H1 (cell line): ENCODE measurements at regions not wholly inside any gene's neighbourhood (a gene's known extent, or its start where the extent isn't known, plus 50 kb on each side); places are given as distances from the start of the nearest gene placed in this dataset.

Source experiments
- CTCF ChIA-PET: fragments of 300-600 bp; sonication (Branson Sonifier 250); formaldehyde crosslinking; loops from one replicate; lab custom pipeline; 2021; ENCODE audit not compliant: partially characterized antibody; lab: Charles Lee
- POLR2A ChIA-PET: fragments of 300-600 bp; sonication (Branson Sonifier 250); formaldehyde crosslinking; loops from one replicate; lab custom pipeline; 2021; ENCODE audit warnings: inconsistent platforms; ENCODE audit not compliant: partially characterized antibody; lab: Charles Lee
- DNase-seq, 2 experiments: peaks; one replicate each; pipeline versions ENCODE4 v3.0.0 to v3.0.0-alpha.2; 2010 to 2022; ENCODE audit warnings: low spot score in 2 of 2, low read depth in 1 of 2, mixed read lengths in 1 of 2
- FAIRE-seq: peaks from 2 replicates; lab custom pipeline; 2011; peaks lifted over from hg19 to GRCh38; lab: Jason Lieb, UNC
- H2AFZ ChIP-seq: 2 replicates; pipeline ENCODE4 v1.8.1; 2012; ENCODE audit warnings: low read length, inconsistent platforms
- H2AK5ac ChIP-seq: 2 replicates; pipeline ENCODE4 v1.6.1; 2013; ENCODE audit warnings: low read depth, low read length
- H2BK120ac ChIP-seq: replicated peaks from 2 replicates; pipeline ENCODE3; 2013; ENCODE audit warnings: low read depth, low read length, inconsistent platforms
- H2BK12ac ChIP-seq: 2 replicates; pipeline ENCODE4 v1.6.1; 2013; ENCODE audit warnings: low read depth, low read length
- H2BK15ac ChIP-seq: 2 replicates; pipeline ENCODE4 v1.6.1; 2013; ENCODE audit warnings: low read length
- H2BK20ac ChIP-seq: 2 replicates; pipeline ENCODE4 v1.6.1; 2013; ENCODE audit warnings: low read length
- H2BK5ac ChIP-seq: 2 replicates; pipeline ENCODE4 v1.6.1; 2013; ENCODE audit warnings: low read depth, low read length
- H3K14ac ChIP-seq: 2 replicates; pipeline ENCODE4 v1.6.1; 2013; ENCODE audit warnings: inconsistent platforms; ENCODE audit not compliant: insufficient read length
- H3K18ac ChIP-seq: 2 replicates; pipeline ENCODE4 v1.6.1; 2013; ENCODE audit warnings: low read length; ENCODE audit errors: extremely low read depth
- H3K23ac ChIP-seq: 2 replicates; pipeline ENCODE4 v1.6.1; 2013; ENCODE audit warnings: inconsistent platforms; ENCODE audit not compliant: insufficient read length
- H3K23me2 ChIP-seq: 2 replicates; pipeline ENCODE4 v1.6.1; 2013; ENCODE audit warnings: low read depth, low read length
- H3K27ac ChIP-seq: 2 replicates; pipeline ENCODE4 v1.6.1; 2011; ENCODE audit warnings: low read depth, low read length, inconsistent platforms
- H3K27me3 ChIP-seq, 4 experiments: replicated peaks in 1 of 4; 1 replicate in 1 of 4; 2 replicates in 3 of 4; pipeline versions ENCODE4 v1.6.1 to v1.8.1; 2011 to 2013; ENCODE audit warnings: low read length in 3 of 4, mild to moderate bottlenecking in 3 of 4, inconsistent platforms in 2 of 4, mixed read lengths in 2 of 4, moderate library complexity in 1 of 4; ENCODE audit not compliant: control insufficient read depth in 3 of 4, insufficient read depth in 3 of 4; ENCODE audit errors: extremely low read depth in 1 of 4
- H3K36me3 ChIP-seq, 4 experiments: 2 replicates each; pipeline versions ENCODE4 v1.6.1 to v1.8.1; 2011 to 2013; ENCODE audit warnings: mild to moderate bottlenecking in 4 of 4, low read length in 3 of 4, moderate library complexity in 2 of 4, control low read depth in 1 of 4, inconsistent platforms in 1 of 4; ENCODE audit not compliant: insufficient read depth in 4 of 4, control insufficient read depth in 2 of 4
- H3K4ac ChIP-seq: replicated peaks from 2 replicates; pipeline ENCODE3; 2013; ENCODE audit warnings: low read length, low read depth, mixed read lengths, inconsistent platforms; ENCODE audit not compliant: insufficient read length
- H3K4me1 ChIP-seq, 4 experiments: replicated peaks in 1 of 4; 1 replicate in 1 of 4; 2 replicates in 3 of 4; pipeline versions ENCODE4 v1.6.1 to v1.8.1; 2011 to 2013; ENCODE audit warnings: low read length in 3 of 4, inconsistent platforms in 2 of 4, mixed read lengths in 1 of 4; ENCODE audit not compliant: insufficient read depth in 4 of 4, control insufficient read depth in 3 of 4
- H3K4me2 ChIP-seq, 2 experiments: 2 replicates each; pipeline versions ENCODE4 v1.6.1 to v1.8.1; 2011 to 2013; ENCODE audit warnings: low read depth in 2 of 2, low read length in 2 of 2, control low read depth in 1 of 2, inconsistent platforms in 1 of 2, mild to moderate bottlenecking in 1 of 2; ENCODE audit not compliant: insufficient read depth in 1 of 2
- H3K4me3 ChIP-seq, 4 experiments: fragments of 200-600, 300-600 bp in 1 of 4; sonication (generic), shearing (Covaris generic), sonication (Bioruptor Twin) in 1 of 4; 2 replicates each; pipeline versions ENCODE4 v1.5.1 to v1.8.1; 2011 to 2016; ENCODE audit warnings: low read length in 4 of 4, low read depth in 3 of 4, control low read depth in 2 of 4, inconsistent platforms in 2 of 4, mild to moderate bottlenecking in 2 of 4, mixed read lengths in 1 of 4, moderate library complexity in 1 of 4; ENCODE audit not compliant: insufficient read depth in 2 of 4; ENCODE audit errors: extremely low read depth in 1 of 4
- H3K56ac ChIP-seq: replicated peaks from 2 replicates; pipeline ENCODE3; 2013; ENCODE audit warnings: low read depth, mild to moderate bottlenecking, mixed read lengths, low read length, inconsistent platforms; ENCODE audit not compliant: insufficient read length
- H3K79me1 ChIP-seq: 2 replicates; pipeline ENCODE4 v1.6.1; 2013; ENCODE audit warnings: low read depth, low read length, control low read depth
- H3K79me2 ChIP-seq, 2 experiments: 2 replicates each; pipeline versions ENCODE4 v1.6.1 to v1.8.1; 2012 to 2013; ENCODE audit warnings: low read length in 2 of 2, mild to moderate bottlenecking in 2 of 2, inconsistent platforms in 1 of 2; ENCODE audit not compliant: insufficient read depth in 2 of 2, control insufficient read depth in 1 of 2
- H3K9ac ChIP-seq, 4 experiments: replicated peaks in 1 of 4; 1 replicate in 1 of 4; 2 replicates in 3 of 4; pipeline versions ENCODE4 v1.6.1 to v1.8.1; 2011 to 2013; ENCODE audit warnings: low read depth in 3 of 4, low read length in 3 of 4, control low read depth in 2 of 4, mild to moderate bottlenecking in 2 of 4, moderate library complexity in 2 of 4, inconsistent platforms in 1 of 4; ENCODE audit errors: extremely low read depth in 1 of 4
- H3K9me3 ChIP-seq, 2 experiments: 2 replicates each; pipeline versions ENCODE4 v1.6.1 to v1.8.1; 2012 to 2013; ENCODE audit warnings: mild to moderate bottlenecking in 2 of 2, moderate library complexity in 2 of 2, control low read depth in 1 of 2, inconsistent platforms in 1 of 2, low read depth in 1 of 2, low read length in 1 of 2, mixed read lengths in 1 of 2; ENCODE audit not compliant: insufficient read depth in 2 of 2
- H4K20me1 ChIP-seq, 2 experiments: replicated peaks in 1 of 2; 2 replicates each; pipeline versions ENCODE3 to v1.8.1; 2011 to 2013; ENCODE audit warnings: inconsistent platforms in 2 of 2, low read length in 2 of 2, mild to moderate bottlenecking in 1 of 2; ENCODE audit not compliant: insufficient read depth in 2 of 2, control insufficient read depth in 1 of 2
- H4K5ac ChIP-seq: 2 replicates; pipeline ENCODE4 v1.6.1; 2013; ENCODE audit warnings: low read length, low read depth, mixed read lengths, inconsistent platforms; ENCODE audit not compliant: insufficient read length
- H4K8ac ChIP-seq: 2 replicates; pipeline ENCODE4 v1.8.0; 2013; ENCODE audit warnings: mild to moderate bottlenecking, moderate library complexity, low read length, inconsistent platforms; ENCODE audit not compliant: insufficient read depth; ENCODE audit errors: extremely low read depth
- H4K91ac ChIP-seq: replicated peaks from 2 replicates; pipeline ENCODE3; 2013; ENCODE audit warnings: low read length, mixed read lengths, inconsistent platforms; ENCODE audit not compliant: insufficient read length
- CBX8 ChIP-seq: fragments of 300-800, 300-1000 bp; sonication (generic); IDR thresholded peaks from 2 replicates; pipeline ENCODE4 v1.7.1; 2016; ENCODE audit warnings: low read depth, low read length, borderline replicate concordance
- GABPA ChIP-seq: IDR thresholded peaks from 2 replicates; pipeline ENCODE4 v1.6.1; 2011; ENCODE audit warnings: mild to moderate bottlenecking, low read length, moderate library complexity, borderline replicate concordance; ENCODE audit not compliant: insufficient read depth
- POU5F1 ChIP-seq: IDR thresholded peaks from 2 replicates; pipeline ENCODE4 v1.6.1; 2011; ENCODE audit warnings: low read depth, mild to moderate bottlenecking, low read length, moderate library complexity
- RAD21 ChIP-seq, 2 experiments: IDR thresholded peaks in 1 of 2; conservative IDR thresholded peaks in 1 of 2; 2 replicates each; pipeline ENCODE4 v1.6.1; 2011; ENCODE audit warnings: low read depth in 2 of 2, low read length in 2 of 2, improper control_type of control experiment in 1 of 2, inconsistent platforms in 1 of 2, mild to moderate bottlenecking in 1 of 2, moderate library complexity in 1 of 2
- SIN3A ChIP-seq, 2 experiments: IDR thresholded peaks in 1 of 2; conservative IDR thresholded peaks in 1 of 2; 2 replicates each; pipeline ENCODE4 v1.6.1; 2011 to 2012; ENCODE audit warnings: low read length in 2 of 2, improper control_type of control experiment in 1 of 2, low read depth in 1 of 2, mild to moderate bottlenecking in 1 of 2
- WGBS, 2 experiments: shearing (Covaris generic) in 1 of 2; methylation state at CpG; one replicate each; pipeline versions ENCODE4 v1.1.6 to v1.1.7; 2013 to 2015; ENCODE audit warnings: low lambda C conversion rate in 2 of 2, mixed read lengths in 2 of 2, inconsistent platforms in 1 of 2, low coverage in 1 of 2, missing lambda C conversion rate in 1 of 2; ENCODE audit not compliant: insufficient replicate concordance in 2 of 2, insufficient coverage in 1 of 2, insufficient read length in 1 of 2; ENCODE audit errors: extremely low coverage in 1 of 2, missing lambda C conversion rate in 1 of 2; 5-methylcytosine and 5-hydroxymethylcytosine counted together
- TF ChIP-seq, protein P1 (sequence below): IDR thresholded peaks from 2 replicates; pipeline ENCODE4 v1.6.1; 2012; ENCODE audit warnings: inconsistent platforms

DNA sequence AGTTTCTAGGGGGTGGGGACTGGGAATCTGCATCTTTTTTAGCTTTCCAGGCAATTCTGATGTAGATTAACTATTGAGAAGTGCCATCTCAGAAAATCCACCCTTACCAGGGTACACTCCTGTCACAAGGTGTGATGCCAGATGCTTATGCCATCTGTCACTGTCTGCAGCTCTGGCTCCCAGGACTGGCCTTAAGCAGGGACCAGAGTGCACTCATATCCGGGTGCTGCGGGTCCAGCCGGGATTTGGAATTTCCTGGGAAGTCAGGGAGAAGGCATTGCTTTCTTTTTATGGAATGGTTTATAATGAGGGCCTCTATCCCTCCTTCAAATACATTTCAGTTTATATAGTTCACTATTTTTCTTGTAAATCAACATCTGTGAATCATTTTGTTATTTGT, 92.6 kb downstream of the TMEM174 start:
- no peak overlapping the region for H3K14ac ChIP-seq
- H3K9me3 ChIP-seq = no peaks in the 10 kb centered on the region
- peaks cover 0 to 3% (median under 1%) of the 10 kb centered on the region in 4 experiments; a peak in 4 of 7 replicates for H3K27me3 ChIP-seq
- FAIRE-seq = no peak
- H4K8ac ChIP-seq = no peak overlapping the region
- H3K36me3 ChIP-seq = no peaks in the 10 kb centered on the region
- no peak overlapping the region for H3K4me3 ChIP-seq
- H3K9ac ChIP-seq = no peak overlapping the region
- H3K79me2 ChIP-seq = no peaks in the 10 kb centered on the region
- no peak overlapping the region for H3K56ac ChIP-seq
- H3K23ac ChIP-seq = no peak overlapping the region
- CTCF ChIA-PET = interaction anchor here (1.4 kb wide), 1 partner anchor 14 kb away, joined by 6 read pairs; no protein-coding TSS in a partner anchor
- H2BK120ac ChIP-seq = no peak overlapping the region
- H3K18ac ChIP-seq = no peak overlapping the region
- no peak for TF ChIP-seq POU5F1
- no peak for TF ChIP-seq CBX8
- TF ChIP-seq, protein P1, sequence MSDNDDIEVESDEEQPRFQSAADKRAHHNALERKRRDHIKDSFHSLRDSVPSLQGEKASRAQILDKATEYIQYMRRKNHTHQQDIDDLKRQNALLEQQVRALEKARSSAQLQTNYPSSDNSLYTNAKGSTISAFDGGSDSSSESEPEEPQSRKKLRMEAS = no peak
- TF ChIP-seq RAD21 (IDR thresholded peaks at IDR 0.05 in 1 of 2, conservative IDR thresholded peaks at IDR 0.05 in 1 of 2; ENCODE audit: low read depth in 2 of 2, low read length in 2 of 2) = no peak
- no peak for TF ChIP-seq SIN3A (conservative IDR thresholded peaks at IDR 0.05 in 1 of 2, IDR thresholded peaks at IDR 0.05 in 1 of 2; ENCODE audit: low read depth in 1 of 2, low read length in 2 of 2)
- TF ChIP-seq GABPA = no peak
- TF ChIP-seq, all 59 proteins: peak for 0
- no peak overlapping the region for H2BK15ac ChIP-seq
- no peak overlapping the region for H3K4ac ChIP-seq
- no peak overlapping the region for H3K4me2 ChIP-seq
- H3K27ac ChIP-seq = no peak overlapping the region
- H2AK5ac ChIP-seq = no peak overlapping the region
- POLR2A ChIA-PET = no interaction called here
- no peak overlapping the region for H4K5ac ChIP-seq
- H2BK12ac ChIP-seq = no peak overlapping the region
- WGBS, 2 experiments = 92% methylated on average over 3 of the region's 3 CpGs; no CpG with 5 or more reads in 1 of the 2 experiments
- H4K20me1 ChIP-seq = no peaks in the 10 kb centered on the region
- H3K23me2 ChIP-seq = no peaks in the 10 kb centered on the region
- H2BK5ac ChIP-seq = no peak overlapping the region
- no peak for DNase-seq
- H2AFZ ChIP-seq = no peak overlapping the region
- peaks cover 0 to 9% (median 3%) of the 10 kb centered on the region in 4 experiments; a peak in 3 of 7 replicates for H3K4me1 ChIP-seq
- H3K79me1 ChIP-seq = no peaks in the 10 kb centered on the region
- no peak overlapping the region for H2BK20ac ChIP-seq
- no peak overlapping the region for H4K91ac ChIP-seq
